Epidermal melanocyte (primary cell): ENCODE measurements at regions not wholly inside any gene's neighbourhood (a gene's known extent, or its start where the extent isn't known, plus 50 kb on each side); places are given as distances from the start of the nearest gene placed in this dataset.
A peak's percentile ranks its signal among the peaks of the same experiment; 100 is the strongest.

Experiments
- DNase-seq: peaks from one replicate; pipeline ENCODE4 v3.0.0; 2011; ENCODE audit warnings: low spot score; ENCODE audit not compliant: insufficient read length

DNA sequence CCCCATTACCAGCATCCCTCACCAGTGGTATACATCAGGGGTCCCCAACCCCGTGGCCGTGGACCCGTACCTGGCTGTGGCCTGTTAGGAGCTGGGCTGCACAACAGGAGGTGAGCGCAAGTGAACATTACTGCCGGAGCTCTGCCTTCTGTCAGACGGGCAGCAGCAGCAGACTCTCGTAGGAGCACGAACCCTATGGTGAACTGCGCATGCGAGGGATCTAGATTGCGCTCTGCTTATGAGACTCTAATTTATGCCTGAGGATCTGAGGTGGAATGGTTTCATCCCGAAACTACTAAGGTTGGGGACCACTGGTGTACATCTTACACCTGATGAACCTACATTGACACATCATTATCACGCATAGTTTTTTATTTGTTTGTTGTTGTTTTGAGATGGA is 52.8 kb upstream of the DHX15 start:
- DNase-seq = no peak

- DNase-seq = no peak
Measured at GRCh38 chr4:24638396-24638875, 54.1 kb upstream of the DHX15 start.

DNA sequence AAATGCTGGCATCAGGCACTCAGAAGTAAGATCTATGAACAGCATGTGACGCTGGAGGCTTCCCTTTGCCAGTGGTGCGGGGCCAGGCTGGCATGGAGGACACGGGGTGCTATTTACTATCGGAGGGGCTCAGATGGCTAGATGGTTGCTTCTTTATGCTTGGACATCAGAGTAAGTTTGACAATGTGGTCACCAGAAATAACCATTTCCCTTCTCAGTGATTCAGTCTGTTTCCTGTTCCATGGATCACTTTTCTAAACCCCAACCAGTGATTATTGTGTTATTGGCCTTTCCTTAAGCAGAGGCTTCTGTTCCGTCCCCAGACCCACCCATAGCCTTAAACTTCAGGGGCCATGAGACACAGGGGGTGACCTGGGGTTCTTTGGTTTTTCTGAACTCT is 55.4 kb upstream of the DHX15 start:
- no peak for DNase-seq

DNA sequence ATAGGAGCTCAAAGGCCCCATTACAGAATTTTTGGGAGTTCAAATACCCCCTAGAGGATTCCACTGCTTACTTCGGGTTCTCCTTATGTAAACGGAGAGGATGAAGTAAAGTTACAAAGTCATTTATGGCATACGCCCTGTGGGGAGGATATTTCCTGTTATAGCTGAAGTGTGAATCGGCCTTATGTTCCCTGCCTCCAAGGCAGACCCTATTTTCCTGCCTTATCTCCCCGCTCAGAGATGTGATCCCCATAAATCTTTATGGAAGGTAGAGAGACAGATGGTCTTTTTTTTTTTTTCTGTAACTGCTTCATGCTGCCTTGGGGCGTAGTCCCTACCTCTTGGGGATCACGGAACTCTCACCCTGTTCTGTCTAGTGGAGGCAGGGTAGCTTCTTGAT is 56.0 kb upstream of the DHX15 start:
- DNase-seq = no peak

GRCh38 chr4:24642981-24643547 is 58.7 kb upstream of the DHX15 start:
- DNase-seq = no peak

DNA sequence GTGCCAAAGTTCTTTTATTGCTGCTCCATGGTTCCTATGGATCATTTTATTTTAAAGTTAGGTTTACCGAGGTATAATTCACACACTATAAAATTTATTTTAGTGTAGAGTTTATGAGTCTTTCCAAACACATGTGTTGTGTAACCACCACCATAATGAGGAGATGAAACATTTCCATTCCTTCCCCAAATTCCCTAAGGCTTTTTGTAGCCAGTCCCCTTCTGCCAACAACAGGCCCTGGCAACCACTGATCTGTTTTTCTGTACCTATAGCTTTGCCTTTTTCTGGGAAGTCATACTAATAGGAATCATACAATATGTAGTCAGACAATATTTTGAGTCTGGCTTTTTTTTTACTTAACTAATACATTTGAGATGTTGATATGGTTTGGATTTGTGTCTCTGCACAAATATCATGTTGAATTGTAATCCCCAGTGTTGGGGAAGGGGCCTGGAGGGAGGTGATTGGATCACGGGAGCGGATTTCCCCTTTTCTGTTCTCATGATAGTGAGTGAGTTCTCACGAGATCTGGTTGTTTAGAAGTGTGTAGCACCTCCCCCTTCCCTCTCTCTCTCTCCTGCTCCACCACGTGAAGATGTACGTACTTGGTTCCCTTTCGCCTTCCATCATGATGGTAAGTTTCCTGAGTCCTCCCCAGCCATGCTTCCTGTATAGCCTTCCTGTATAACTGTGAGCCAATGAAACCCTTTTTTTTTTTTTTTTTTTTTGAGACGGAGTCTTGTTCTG is 59.6 kb upstream of the DHX15 start:
- no peak for DNase-seq

DNA sequence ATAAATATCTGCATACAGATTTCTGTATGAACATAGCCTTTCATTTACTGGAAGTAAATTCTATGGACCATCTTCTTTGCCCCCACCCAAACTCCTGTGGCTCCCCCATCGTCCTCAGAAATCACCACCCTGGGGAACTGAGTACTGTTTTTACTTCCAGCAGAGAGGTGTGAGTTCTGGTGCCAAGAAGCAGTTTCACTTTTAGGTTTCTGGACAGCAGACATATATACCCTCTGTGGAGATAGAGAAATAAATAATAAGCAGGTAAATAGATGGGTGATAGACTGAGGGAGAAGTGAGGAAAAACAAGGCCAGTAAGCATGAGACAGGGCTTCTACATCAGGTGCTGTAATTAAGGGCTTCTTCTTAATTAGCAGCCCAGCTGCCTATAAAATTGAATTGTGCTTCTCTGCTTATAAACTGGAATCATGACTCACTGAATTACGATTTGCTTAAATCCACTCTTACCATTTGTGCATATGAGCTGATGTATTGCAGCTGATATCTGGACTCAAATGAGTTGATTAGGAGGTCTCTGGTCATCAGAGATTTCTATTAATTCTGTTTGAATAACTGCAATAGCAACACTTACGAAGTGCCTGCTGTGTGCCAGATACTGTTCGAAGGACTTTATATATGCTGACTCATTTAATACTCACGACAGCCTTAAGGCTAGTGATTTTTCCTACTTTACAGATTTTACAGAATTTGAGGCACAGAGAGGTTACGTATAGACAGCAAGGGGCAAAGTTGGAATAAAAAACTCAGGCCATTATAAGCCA is 60.8 kb upstream of the DHX15 start:
- DNase-seq = no peak

DNA sequence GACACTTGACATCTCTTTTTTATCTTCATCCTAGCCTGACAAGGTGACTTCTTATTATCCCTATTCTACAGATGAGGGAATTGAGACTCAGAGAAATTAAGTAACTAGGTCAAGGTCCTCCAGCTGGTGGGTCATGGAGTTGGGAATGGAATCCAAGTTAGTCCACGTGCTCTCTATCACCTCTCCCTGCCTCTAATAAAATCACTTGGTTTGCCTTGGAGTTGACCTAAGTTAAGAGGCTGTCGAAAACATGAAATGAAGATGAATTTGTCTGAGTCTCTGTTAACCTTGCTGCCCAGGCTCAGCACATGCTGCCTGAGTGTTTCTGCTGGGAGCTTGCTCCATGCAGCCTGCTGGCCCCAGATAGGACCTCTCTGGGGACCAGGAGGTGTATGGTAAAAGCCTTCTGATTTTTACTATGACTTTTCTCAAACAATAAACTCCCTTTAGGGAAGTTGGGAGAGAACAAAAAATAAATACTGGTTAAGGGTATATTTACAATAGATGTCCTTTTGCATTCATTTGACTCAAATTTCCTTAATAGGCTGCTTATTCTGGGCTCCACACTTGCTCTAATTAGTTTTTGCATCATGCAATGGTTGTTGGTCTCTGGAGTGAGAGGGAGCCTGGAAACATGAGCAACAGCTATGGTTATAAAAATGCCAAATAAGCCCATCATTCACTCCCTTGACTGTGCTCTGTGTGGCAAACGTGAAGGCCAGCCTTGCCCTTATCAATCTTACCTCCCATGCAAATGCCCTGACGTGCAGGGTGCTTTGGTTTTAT is 61.6 kb upstream of the DHX15 start:
- no peak for DNase-seq

GRCh38 chr4:24646798-24647460 is 62.6 kb upstream of the DHX15 start:
- DNase-seq = no peak

GRCh38 chr4:24650849-24651640 is 66.7 kb upstream of the DHX15 start:
- DNase-seq = no peak

- DNase-seq = no peak
Measured at GRCh38 chr4:24655326-24655725, 71.0 kb upstream of the DHX15 start.

GRCh38 chr4:24655971-24656370 is 71.6 kb upstream of the DHX15 start:
- DNase-seq = no peak

- DNase-seq = no peak
Measured at GRCh38 chr4:24656906-24657305, 72.6 kb upstream of the DHX15 start.

GRCh38 chr4:24657768-24658617 is 73.6 kb upstream of the DHX15 start:
- peak; percentile 57 for DNase-seq

GRCh38 chr4:24659241-24659961 is 75.0 kb upstream of the DHX15 start:
- no peak for DNase-seq

GRCh38 chr4:24662056-24662455 is 77.7 kb upstream of the DHX15 start:
- DNase-seq = no peak

DNA sequence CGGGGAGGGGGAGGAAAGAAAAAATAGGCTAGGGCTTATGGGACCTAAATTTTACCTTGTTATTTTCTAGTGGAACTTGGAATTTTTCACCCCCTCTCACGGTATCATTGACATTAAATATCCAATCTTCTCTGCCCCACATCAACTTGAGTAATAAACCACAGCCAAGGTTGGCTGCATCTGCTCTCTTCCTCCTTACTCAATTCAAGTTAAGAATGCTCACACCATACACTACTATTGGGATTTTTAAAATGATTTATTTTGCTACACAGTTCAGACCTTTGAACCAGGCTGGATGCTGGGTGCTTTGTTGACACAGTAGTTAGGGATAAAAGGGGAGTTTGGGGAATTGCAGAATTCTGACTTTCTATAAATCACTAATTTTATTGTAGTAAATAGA is 78.2 kb upstream of the DHX15 start:
- DNase-seq = no peak

DNA sequence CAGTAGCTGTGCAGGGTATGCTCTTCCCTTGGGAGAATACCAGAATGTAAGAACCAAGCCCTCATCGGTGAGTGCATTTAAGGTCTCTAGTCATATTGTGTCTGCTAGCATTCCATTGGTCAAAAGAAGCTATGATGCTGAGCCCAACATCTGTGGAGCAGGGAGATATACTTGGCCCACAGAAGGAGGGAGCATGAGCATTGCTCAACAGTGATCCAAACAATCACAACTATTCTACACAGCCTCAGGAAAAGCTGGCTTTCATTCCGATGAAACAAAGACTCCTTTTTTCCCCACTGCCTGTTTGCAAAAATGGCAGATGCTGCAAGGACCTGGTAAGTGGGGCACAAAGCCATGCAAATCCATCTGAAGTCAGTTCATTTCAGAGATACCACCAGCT is 80.6 kb upstream of the DHX15 start:
- peak; percentile 90 for DNase-seq

DNA sequence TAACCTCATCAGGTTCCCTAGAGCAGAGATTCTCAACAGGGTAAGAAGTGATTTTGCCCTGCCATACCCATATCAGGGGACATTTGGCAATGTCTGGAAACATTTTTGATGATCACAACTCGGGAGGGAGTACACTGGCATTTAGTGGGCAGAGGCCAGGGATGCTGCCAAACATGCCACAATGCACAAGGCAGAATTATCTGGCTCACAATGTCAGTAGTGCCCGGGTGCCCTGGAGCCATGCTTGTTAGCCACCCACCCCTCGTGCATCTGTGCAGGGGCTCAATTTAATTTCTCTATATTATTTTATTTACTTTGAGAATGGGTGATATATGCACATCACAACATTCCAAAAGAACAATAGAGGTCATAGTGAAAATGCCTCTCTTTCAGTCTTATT is 82.0 kb upstream of the DHX15 start:
- no peak for DNase-seq
